ENCODE measurements at regions not wholly inside any gene's neighbourhood (a gene's known extent, or its start where the extent isn't known, plus 50 kb on each side); places are given as distances from the start of the nearest gene placed in this dataset.

DNA sequence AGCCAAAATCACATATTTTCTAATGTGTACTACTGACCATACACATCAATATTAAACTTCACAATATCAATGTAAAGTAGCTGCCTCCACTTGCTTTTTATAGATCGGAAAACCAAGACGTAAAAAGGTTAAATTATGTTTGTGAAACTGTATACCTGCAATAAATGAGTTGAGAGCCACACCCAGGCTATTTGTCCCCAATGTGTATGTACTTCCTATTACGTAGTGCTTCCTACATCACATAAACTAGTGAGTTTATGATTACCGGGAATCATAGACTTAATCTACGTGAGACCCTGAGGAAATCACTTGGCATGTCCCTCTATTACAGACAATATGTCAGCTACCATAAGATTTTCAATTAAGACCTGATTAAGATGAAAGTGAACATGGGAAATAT lies 903.4 kb downstream of the RAB28 start:
- no peaks in the 10 kb centered on the region for H3K9me3 Mint-ChIP-seq
- H3K4me3 Mint-ChIP-seq, result no peak overlapping the region
- H3K27ac Mint-ChIP-seq, result no peak overlapping the region

DNA sequence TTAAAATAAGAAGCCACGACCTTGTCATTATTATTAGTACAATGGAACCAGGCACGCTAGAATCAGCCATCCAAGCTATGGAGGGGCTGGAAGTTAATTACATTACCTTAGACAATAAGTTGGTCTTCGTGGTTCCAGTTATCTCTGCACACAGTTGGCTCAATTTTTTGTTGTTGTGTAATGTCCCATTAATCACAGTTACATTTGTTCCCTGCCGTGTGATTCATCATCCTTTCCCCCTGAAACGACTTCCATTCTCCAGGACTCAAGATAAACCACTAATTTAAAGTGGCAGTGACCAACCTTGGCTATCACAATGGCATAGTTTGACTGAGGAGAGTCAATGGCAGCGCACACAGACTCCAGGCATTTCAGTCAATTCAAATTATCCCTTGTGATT lies 905.0 kb downstream of the RAB28 start:
- no peak for DNase-seq
- H3K9me3 Mint-ChIP-seq, result no peaks in the 10 kb centered on the region
- no peak overlapping the region for H3K4me3 Mint-ChIP-seq
- H3K36me3 Mint-ChIP-seq (ENCODE audit: low read depth), result no peaks in the 10 kb centered on the region
- no peaks in the 10 kb centered on the region for H3K27me3 Mint-ChIP-seq
- H3K4me1 Mint-ChIP-seq (ENCODE audit: low read depth), result no peaks in the 10 kb centered on the region
- H3K27ac Mint-ChIP-seq, result no peak overlapping the region

More for the DNA sequence above, 903.4 kb downstream of the RAB28 start:
- no peaks in the 10 kb centered on the region for H3K27me3 Mint-ChIP-seq
- DNase-seq, result no peak
- no peaks in the 10 kb centered on the region for H3K4me1 Mint-ChIP-seq (ENCODE audit: low read depth)
- no peaks in the 10 kb centered on the region for H3K36me3 Mint-ChIP-seq (ENCODE audit: low read depth)

DNA sequence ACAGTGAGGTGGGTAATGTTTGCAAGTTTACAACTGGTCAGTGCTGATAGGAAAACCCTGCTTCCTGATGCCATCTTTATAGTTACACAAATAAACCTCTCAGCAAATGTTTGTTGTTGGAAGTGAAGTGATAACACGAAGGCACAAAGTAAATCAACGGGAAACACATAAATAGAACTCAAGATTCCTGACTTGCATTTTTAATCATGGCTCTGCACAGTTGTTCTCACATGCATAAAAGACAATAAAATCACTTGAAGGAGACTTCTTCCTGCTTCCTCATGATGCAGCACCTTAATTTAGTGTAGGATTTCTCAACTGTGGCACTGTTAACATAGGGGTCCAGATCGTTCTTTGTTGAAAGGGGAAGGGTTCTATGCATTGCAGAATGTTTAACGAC lies 907.7 kb downstream of the RAB28 start:
- Mint-ChIP-seq H3K4me1 (ENCODE audit: low read depth) (no peaks in the 10 kb centered on the region), H3K27ac (no peak overlapping the region), H3K36me3 (ENCODE audit: low read depth) (no peaks in the 10 kb centered on the region), H3K27me3 (no peaks in the 10 kb centered on the region), H3K4me3 (no peak overlapping the region), H3K9me3 (no peaks in the 10 kb centered on the region)
- DNase-seq, result no peak

DNA sequence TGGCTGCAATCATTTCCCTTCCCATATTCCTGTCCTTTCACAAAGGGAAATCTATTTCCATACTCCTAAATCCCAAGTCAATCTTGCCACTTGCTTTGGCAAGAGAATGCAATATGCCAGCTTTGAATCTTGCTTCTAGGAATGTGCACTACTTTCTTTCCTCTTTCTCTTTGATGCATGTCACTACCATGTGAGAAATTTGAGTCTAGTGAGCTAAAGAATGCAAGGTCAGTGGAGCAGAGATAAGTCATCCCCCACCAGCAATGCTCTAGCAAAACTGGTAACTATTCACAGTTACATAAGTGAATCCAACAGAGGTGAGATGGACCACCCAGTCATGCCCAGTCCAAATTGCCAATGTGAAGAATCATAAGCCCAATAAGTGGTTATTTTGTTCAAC lies 910.4 kb downstream of the RAB28 start:
- no peak for DNase-seq
- H3K27ac Mint-ChIP-seq, result no peak overlapping the region
- no peak overlapping the region for H3K4me3 Mint-ChIP-seq
- H3K4me1 Mint-ChIP-seq (ENCODE audit: low read depth), result no peaks in the 10 kb centered on the region
- no peaks in the 10 kb centered on the region for H3K36me3 Mint-ChIP-seq (ENCODE audit: low read depth)
- no peaks in the 10 kb centered on the region for H3K9me3 Mint-ChIP-seq
- H3K27me3 Mint-ChIP-seq, result no peaks in the 10 kb centered on the region

DNA sequence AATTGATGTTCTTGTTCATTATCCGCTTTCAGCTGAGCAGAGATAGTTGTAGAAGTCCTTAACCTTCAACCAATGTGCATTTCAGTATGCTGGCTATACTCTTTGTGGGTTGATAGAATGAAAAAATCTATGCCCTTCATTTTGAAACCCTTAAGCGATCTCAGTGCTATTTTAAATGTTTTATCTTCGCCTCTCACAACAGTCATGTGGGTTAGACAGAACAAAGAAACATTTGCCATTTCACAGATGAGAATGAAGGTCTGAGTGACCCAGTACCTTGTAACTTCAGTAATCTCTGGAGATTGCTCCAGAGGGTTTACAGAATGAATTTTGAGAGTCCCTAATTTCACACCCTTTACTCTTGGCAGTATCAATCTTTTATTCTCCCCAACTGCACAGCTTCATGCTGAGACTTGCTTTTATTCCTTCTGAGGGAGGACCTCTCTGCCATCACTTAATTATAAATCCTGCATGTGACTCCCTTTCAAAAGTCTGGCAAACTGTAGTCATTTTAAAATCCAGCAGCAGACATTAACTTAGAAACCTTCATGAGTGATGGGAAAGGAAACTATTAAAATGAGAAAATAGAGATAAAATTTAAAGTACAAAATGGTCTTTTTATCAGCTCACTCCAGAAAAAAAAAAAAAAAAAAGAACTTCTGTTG lies 921.5 kb downstream of the RAB28 start:
- peaks cover 10% of the 10 kb centered on the region for H3K9me3 Mint-ChIP-seq
- H3K27me3 Mint-ChIP-seq, result no peaks in the 10 kb centered on the region
- H3K36me3 Mint-ChIP-seq (ENCODE audit: low read depth), result no peaks in the 10 kb centered on the region
- no peak for DNase-seq
- no peak overlapping the region for H3K4me3 Mint-ChIP-seq
- H3K4me1 Mint-ChIP-seq (ENCODE audit: low read depth), result no peaks in the 10 kb centered on the region
- H3K27ac Mint-ChIP-seq, result no peak overlapping the region

DNA sequence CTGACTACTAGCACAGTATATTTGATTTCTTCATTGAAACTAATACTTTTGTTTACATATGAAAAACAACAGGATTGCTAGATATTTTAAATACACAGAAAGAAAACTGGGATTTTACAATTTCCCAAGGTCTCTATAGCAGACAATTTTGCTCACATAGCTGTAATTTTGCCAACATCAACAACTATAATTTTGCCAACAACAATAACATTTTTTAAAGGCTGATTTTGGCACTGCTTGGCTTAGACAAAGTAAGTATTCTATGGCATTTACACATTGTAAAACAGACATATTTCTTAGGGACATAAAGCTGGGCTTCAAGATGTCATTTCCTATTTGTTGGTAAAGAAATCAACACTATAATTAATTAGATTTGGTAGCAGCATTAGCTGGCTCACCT lies 922.1 kb downstream of the RAB28 start:
- no peak for DNase-seq
- H3K4me1 Mint-ChIP-seq (ENCODE audit: low read depth), result no peaks in the 10 kb centered on the region
- no peak overlapping the region for H3K27ac Mint-ChIP-seq
- H3K36me3 Mint-ChIP-seq (ENCODE audit: low read depth), result no peaks in the 10 kb centered on the region
- H3K9me3 Mint-ChIP-seq, result peaks cover 10% of the 10 kb centered on the region
- no peak overlapping the region for H3K4me3 Mint-ChIP-seq
- H3K27me3 Mint-ChIP-seq, result no peaks in the 10 kb centered on the region

DNA sequence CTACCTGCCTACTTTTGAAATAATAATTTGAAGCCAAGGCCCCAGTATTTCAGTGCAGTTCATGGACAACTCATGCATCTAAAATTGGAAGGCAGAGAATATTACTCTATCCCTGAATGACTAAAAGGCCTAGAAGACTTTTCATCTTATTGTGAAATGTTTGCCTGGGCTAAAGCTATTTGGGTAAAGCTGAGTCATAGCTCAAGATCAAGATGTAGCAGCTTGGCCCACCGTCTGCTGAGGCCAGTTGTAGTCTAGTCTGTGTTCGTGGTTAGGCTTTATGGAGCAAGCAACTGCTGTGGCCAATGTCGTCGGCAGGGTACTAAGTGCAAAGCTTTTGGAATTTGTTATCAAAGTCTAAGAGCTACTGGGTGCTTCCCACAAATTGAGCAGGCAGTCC lies 929.1 kb downstream of the RAB28 start:
- Mint-ChIP-seq H3K36me3 (ENCODE audit: low read depth) (no peaks in the 10 kb centered on the region), H3K4me1 (ENCODE audit: low read depth) (no peaks in the 10 kb centered on the region)
- DNase-seq, result no peak

DNA sequence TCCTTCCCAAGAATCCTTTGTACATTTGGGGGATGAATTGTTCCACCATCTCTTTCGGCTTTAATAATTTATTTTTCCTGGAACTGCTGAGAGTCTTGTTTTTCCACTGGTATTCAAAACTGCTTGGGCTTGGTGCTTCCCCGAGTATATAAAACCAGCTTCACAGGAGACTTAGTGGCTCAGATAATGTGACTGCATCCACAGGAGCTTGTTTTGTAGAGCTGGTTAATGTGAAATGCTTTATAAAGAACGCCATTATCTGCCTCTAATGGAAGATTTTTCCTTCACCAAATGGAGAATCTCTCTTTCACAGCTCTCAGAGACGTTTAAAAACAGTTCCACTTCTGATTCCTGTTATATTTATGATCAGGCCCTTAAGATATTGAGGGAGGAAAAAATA lies 935.5 kb downstream of the RAB28 start:
- Mint-ChIP-seq H3K27ac (no peak overlapping the region), H3K4me3 (no peak overlapping the region), H3K9me3 (peaks cover 18% of the 10 kb centered on the region), H3K36me3 (ENCODE audit: low read depth) (no peaks in the 10 kb centered on the region), H3K4me1 (ENCODE audit: low read depth) (no peaks in the 10 kb centered on the region), H3K27me3 (no peaks in the 10 kb centered on the region)
- DNase-seq, result no peak

More for the DNA sequence above, 929.1 kb downstream of the RAB28 start:
- no peaks in the 10 kb centered on the region for H3K27me3 Mint-ChIP-seq
- H3K9me3 Mint-ChIP-seq, result peaks cover 21% of the 10 kb centered on the region
- H3K4me3 Mint-ChIP-seq, result no peak overlapping the region
- H3K27ac Mint-ChIP-seq, result no peak overlapping the region

DNA sequence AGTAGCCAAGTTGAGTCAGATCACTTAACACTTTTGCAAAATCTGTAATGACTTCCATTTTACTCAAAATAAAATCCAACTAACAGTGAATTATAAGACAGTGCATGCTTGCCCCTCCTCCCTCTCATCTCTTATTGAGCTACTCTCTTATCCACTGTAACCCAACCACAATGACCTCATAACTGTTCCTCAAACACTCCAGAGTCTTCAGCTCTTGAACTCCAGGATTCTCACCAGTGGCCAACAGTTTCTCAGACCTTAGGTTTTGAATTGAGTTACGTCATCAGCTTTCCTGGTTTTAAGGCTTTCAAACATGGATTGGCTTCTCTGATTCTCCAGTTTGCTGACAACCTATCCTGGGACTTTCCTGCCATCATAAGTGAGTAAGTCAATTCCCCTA lies 938.3 kb downstream of the RAB28 start:
- no peaks in the 10 kb centered on the region for H3K27me3 Mint-ChIP-seq

DNA sequence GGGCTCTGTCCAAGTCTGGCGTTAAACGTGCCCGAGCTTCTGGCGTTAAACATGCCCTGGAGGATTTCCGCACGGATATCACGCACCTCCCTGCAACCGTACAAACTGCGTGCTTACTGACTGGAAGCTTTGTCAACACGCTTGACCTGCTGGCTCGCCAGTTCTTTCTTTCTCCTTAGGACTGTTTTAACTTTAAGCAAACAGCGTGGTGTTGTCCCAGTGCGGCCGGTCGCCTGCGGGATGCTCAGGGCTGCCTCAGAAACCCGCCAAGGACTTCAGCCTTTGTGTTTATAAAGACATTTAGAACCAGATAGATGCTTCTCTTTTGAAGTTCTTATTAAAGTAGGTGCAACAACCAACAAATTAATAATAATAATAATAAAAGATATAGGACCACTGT lies 946.0 kb downstream of the RAB28 start:
- Mint-ChIP-seq H3K36me3 (ENCODE audit: low read depth) (no peaks in the 10 kb centered on the region), H3K27ac (no peak overlapping the region), H3K9me3 (peaks cover 1% of the 10 kb centered on the region), H3K27me3 (no peaks in the 10 kb centered on the region), H3K4me3 (no peak overlapping the region), H3K4me1 (ENCODE audit: low read depth) (no peaks in the 10 kb centered on the region)
- DNase-seq, result no peak

More for the DNA sequence above, 938.3 kb downstream of the RAB28 start:
- Mint-ChIP-seq H3K27ac (no peak overlapping the region), H3K4me3 (no peak overlapping the region), H3K36me3 (ENCODE audit: low read depth) (no peaks in the 10 kb centered on the region), H3K9me3 (peaks cover 6% of the 10 kb centered on the region), H3K4me1 (ENCODE audit: low read depth) (no peaks in the 10 kb centered on the region)
- no peak for DNase-seq

DNA sequence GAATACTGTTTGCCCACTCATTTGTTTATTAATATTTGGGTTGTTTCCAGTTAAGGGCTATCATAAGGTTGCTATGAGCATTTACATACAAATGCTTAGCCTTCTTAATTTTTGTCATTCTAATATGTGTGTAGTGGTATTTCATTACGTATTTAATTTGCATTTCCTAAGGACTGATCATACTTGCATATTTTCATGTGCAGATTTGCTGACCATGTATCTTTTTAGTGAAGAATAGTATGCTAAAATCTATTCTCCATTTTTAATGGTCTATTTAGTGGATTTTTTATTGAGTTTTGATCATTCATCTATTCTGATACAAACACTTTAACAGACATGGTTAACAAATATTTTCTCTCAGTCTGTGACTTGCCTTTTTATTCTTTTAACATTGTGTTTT lies 949.5 kb downstream of the RAB28 start:
- DNase-seq, result no peak
- Mint-ChIP-seq H3K4me3 (no peak overlapping the region), H3K27me3 (no peaks in the 10 kb centered on the region), H3K9me3 (peaks cover 5% of the 10 kb centered on the region), H3K27ac (no peak overlapping the region), H3K36me3 (ENCODE audit: low read depth) (no peaks in the 10 kb centered on the region), H3K4me1 (ENCODE audit: low read depth) (no peaks in the 10 kb centered on the region)

DNA sequence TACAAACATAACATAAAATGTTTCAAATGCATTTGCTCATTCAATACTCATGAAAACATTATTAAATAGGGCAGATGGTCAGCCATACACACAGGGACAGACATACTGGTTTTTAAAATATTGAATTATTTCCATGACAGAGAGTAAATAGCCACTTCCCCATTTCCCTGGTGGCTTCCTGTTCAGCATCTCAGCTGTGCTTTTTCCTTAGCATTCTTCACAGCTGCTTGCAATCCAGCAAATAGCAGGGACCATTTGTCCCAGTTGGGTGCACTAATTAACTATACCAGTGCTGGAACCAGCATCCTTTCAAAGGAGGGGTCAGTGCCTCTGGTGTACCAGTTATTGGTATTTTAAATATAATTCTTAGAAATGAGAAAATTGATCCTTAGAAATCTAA lies 964.7 kb downstream of the RAB28 start:
- H3K27me3 Mint-ChIP-seq, result no peaks in the 10 kb centered on the region
- no peak for DNase-seq
- peaks cover 15% of the 10 kb centered on the region for H3K9me3 Mint-ChIP-seq
- no peaks in the 10 kb centered on the region for H3K4me1 Mint-ChIP-seq (ENCODE audit: low read depth)
- H3K27ac Mint-ChIP-seq, result no peak overlapping the region
- no peak overlapping the region for H3K4me3 Mint-ChIP-seq
- H3K36me3 Mint-ChIP-seq (ENCODE audit: low read depth), result no peaks in the 10 kb centered on the region

DNA sequence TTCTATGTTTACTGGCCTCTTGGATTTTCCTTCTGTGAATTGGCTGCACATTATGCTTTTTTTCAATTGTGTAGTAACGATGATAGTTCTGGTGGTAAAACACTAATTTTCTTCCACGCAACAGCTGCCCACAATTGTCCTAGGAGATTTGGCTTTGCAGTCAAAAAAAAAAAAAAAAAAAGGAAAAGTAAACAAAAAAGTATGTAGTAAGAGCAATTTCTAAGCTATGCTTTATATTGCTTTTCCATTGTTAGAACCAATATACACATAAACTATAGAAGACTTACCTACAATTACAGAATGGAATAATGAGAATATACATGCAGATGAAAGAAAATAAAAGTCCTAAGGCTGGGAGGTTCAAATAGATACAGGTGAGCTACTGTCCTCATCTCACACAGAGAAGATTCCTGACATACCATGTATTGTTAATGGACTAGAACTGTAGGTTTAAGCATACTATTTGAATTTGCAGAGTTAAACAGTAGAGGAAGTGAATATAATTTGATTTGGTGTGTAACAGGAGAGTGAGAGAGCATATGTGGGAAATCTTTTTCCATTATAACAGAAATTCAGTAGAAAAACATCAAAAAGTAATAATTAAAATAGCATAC lies 976.2 kb downstream of the RAB28 start:
- DNase-seq, result no peak
- H3K27me3 Mint-ChIP-seq, result no peaks in the 10 kb centered on the region
- H3K9me3 Mint-ChIP-seq, result peaks cover 3% of the 10 kb centered on the region
- no peaks in the 10 kb centered on the region for H3K36me3 Mint-ChIP-seq (ENCODE audit: low read depth)
- H3K27ac Mint-ChIP-seq, result no peak overlapping the region
- H3K4me1 Mint-ChIP-seq (ENCODE audit: low read depth), result no peaks in the 10 kb centered on the region
- H3K4me3 Mint-ChIP-seq, result no peak overlapping the region

DNA sequence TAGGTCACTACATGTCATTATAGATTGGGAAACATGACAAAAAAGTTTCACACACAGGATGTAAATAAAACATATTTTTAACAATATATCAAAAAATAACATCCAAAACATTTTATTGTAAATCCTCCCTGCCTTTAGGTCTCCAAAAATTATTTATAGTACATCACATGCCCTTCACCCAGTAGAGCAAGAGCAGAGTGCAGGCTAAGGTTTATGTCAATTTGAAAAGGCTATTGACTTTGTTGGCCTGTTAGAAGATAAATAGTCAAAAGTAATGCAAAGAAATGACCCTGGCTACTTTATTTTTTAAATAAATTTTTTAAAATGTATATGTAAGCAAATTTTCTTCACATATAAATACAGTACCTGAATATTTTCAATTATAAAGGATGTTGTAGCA lies 983.7 kb downstream of the RAB28 start:
- Mint-ChIP-seq H3K4me3 (no peak overlapping the region), H3K36me3 (ENCODE audit: low read depth) (no peaks in the 10 kb centered on the region), H3K9me3 (peaks cover 4% of the 10 kb centered on the region), H3K27ac (no peak overlapping the region), H3K27me3 (no peaks in the 10 kb centered on the region), H3K4me1 (ENCODE audit: low read depth) (no peaks in the 10 kb centered on the region)
- DNase-seq, result no peak

DNA sequence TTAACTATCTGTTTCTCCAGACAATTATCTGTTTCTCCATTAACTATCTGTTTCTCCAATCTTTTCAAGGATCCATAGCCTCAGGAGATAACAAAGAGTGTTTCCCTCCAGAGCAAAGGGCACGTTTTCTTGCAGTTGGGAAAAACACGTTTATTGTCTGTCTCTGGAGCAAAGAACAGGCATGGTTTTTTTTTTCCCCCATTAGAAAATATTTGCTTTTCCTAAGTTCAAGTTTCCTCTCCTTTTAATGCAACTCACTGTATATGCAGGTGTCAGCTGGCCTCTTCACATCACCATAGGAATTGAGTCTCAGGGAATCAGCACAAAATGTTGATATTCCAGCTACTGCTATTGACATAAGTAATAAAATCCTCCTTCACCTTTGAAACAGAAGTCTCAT lies 984.4 kb downstream of the RAB28 start:
- Mint-ChIP-seq H3K27ac (no peak overlapping the region), H3K4me3 (no peak overlapping the region), H3K36me3 (ENCODE audit: low read depth) (no peaks in the 10 kb centered on the region), H3K9me3 (peaks cover 9% of the 10 kb centered on the region), H3K27me3 (no peaks in the 10 kb centered on the region), H3K4me1 (ENCODE audit: low read depth) (no peaks in the 10 kb centered on the region)
- no peak for DNase-seq

DNA sequence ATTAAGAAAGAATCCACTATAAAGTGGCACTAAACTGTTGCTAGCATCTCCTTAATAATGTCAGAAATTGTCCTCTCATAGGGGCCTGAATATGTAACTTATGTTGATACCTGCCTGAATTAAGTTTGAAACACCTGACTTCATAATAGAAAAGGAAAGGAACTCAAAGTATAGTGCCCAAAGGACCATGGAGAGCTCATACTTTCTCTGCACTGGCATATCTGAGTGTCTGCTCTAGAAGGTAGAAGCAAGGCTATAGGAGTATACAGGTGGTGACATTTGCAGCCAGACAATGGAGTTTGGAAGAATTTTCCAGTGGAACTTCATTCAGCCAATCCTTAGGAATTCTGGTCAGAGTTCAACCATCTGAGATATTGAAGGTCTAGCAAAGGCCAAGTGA lies 988.9 kb downstream of the RAB28 start:
- H3K36me3 Mint-ChIP-seq (ENCODE audit: low read depth), result no peaks in the 10 kb centered on the region
- no peaks in the 10 kb centered on the region for H3K27me3 Mint-ChIP-seq
- H3K4me1 Mint-ChIP-seq (ENCODE audit: low read depth), result no peaks in the 10 kb centered on the region
- H3K4me3 Mint-ChIP-seq, result no peak overlapping the region
- H3K27ac Mint-ChIP-seq, result no peak overlapping the region
- peaks cover 11% of the 10 kb centered on the region for H3K9me3 Mint-ChIP-seq
- DNase-seq, result no peak
